Naive thymus-derived CD8-positive, alpha-beta T cell (primary cell): ENCODE measurements at regions not wholly inside any gene's neighbourhood (a gene's known extent, or its start where the extent isn't known, plus 50 kb on each side); places are given as distances from the start of the nearest gene placed in this dataset.

ENCODE experiments used
- ATAC-seq, 2 donors: fragments of 150-1000 bp; cut with Tn5 transposase in 1 of 2; sonication (Bioruptor Pico), chemical (Tn5 transposase) in 1 of 2; 1 replicate in 1 of 2; 2 replicates in 1 of 2; pipeline ENCODE4 v1.10.0; 2021; ENCODE audit warnings: mild to moderate bottlenecking in 2 of 2, moderate library complexity in 2 of 2
- POLR2A ChIA-PET: fragments of 350-600 bp; sonication (Branson Sonifier 250); formaldehyde crosslinking; loops from one replicate; lab custom pipeline; 2021; ENCODE audit warnings: antibody characterized with exemption; lab: Charles Lee
- DNase-seq, 10 donors: peaks; one replicate each; pipeline versions ENCODE4 v3.0.0 to v3.0.0-alpha.2; 2020 to 2022
- H3K27ac Mint-ChIP-seq, 10 donors: one replicate each; pipeline ENCODE4 v1.8.0; 2020 to 2022; ENCODE audit warnings: mild to moderate bottlenecking in 10 of 10, mixed read lengths in 10 of 10, moderate library complexity in 4 of 10, inconsistent platforms in 1 of 10
- H3K27me3 Mint-ChIP-seq, 5 donors: one replicate each; pipeline ENCODE4 v1.8.0; 2021 to 2022; ENCODE audit warnings: mixed read lengths in 5 of 5
- H3K36me3 Mint-ChIP-seq, 3 donors: one replicate each; pipeline ENCODE4 v1.8.0; 2020 to 2022; ENCODE audit warnings: mixed read lengths in 3 of 3, mild to moderate bottlenecking in 2 of 3, inconsistent platforms in 1 of 3
- H3K4me1 Mint-ChIP-seq, 4 donors: one replicate each; pipeline ENCODE4 v1.8.0; 2021 to 2022; ENCODE audit warnings: mixed read lengths in 4 of 4
- H3K4me3 Mint-ChIP-seq, 10 donors: one replicate each; pipeline ENCODE4 v1.8.0; 2020 to 2022; ENCODE audit warnings: mild to moderate bottlenecking in 10 of 10, mixed read lengths in 10 of 10, moderate library complexity in 6 of 10, inconsistent platforms in 1 of 10
- H3K9me3 Mint-ChIP-seq, 9 donors: one replicate each; pipeline ENCODE4 v1.8.0; 2020 to 2022; ENCODE audit warnings: mixed read lengths in 9 of 9, mild to moderate bottlenecking in 3 of 9, inconsistent platforms in 1 of 9, moderate library complexity in 1 of 9

- Mint-ChIP-seq H3K4me1 (no peaks in the 10 kb centered on the region), H3K4me3 (no peak overlapping the region), H3K27me3 (peaks cover 0 to 2% (median 0%) of the 10 kb centered on the region in 5 donors), H3K36me3 (no peaks in the 10 kb centered on the region), H3K9me3 (peaks cover 0 to 16% (median 7%) of the 10 kb centered on the region in 9 donors), H3K27ac (no peak overlapping the region)
- POLR2A ChIA-PET: no interaction called here
- no peak for ATAC-seq
- no peak for DNase-seq
Measured at GRCh38 chr3:159548675-159549335, 439.8 kb upstream of the IL12A start.

GRCh38 chr3:159555205-159555604 is 433.4 kb upstream of the IL12A start:
- POLR2A ChIA-PET: no interaction called here
- Mint-ChIP-seq H3K4me1 (no peaks in the 10 kb centered on the region), H3K27ac (no peak overlapping the region), H3K27me3 (peaks cover 0 to 2% (median 0%) of the 10 kb centered on the region in 5 donors), H3K4me3 (no peak overlapping the region), H3K36me3 (no peaks in the 10 kb centered on the region), H3K9me3 (peaks cover 0 to 1% (median 0%) of the 10 kb centered on the region in 9 donors)
- ATAC-seq (no peak), DNase-seq (no peak)

- H3K4me1 Mint-ChIP-seq: no peaks in the 10 kb centered on the region
- H3K27ac Mint-ChIP-seq: no peak overlapping the region
- ATAC-seq (no peak), DNase-seq (no peak)
- H3K36me3 Mint-ChIP-seq: no peaks in the 10 kb centered on the region
- H3K4me3 Mint-ChIP-seq: no peak overlapping the region
- H3K27me3 Mint-ChIP-seq: no peaks in the 10 kb centered on the region
- POLR2A ChIA-PET: no interaction called here
- H3K9me3 Mint-ChIP-seq: peaks cover 0 to 4% (median 0%) of the 10 kb centered on the region in 9 donors
Measured at GRCh38 chr3:159559771-159560170, 428.9 kb upstream of the IL12A start.

- H3K9me3 Mint-ChIP-seq: peaks cover 0 to 4% (median 0%) of the 10 kb centered on the region in 9 donors
- POLR2A ChIA-PET: no interaction called here
- H3K36me3 Mint-ChIP-seq: no peaks in the 10 kb centered on the region
- H3K4me1 Mint-ChIP-seq: no peaks in the 10 kb centered on the region
- no peaks in the 10 kb centered on the region for H3K27me3 Mint-ChIP-seq
- no peak for DNase-seq
- H3K4me3 Mint-ChIP-seq: no peak overlapping the region
- H3K27ac Mint-ChIP-seq: no peak overlapping the region
- ATAC-seq: no peak
Measured at GRCh38 chr3:159560214-159560979, 428.2 kb upstream of the IL12A start.

GRCh38 chr3:159565313-159565712 is 423.3 kb upstream of the IL12A start:
- POLR2A ChIA-PET: no interaction called here
- Mint-ChIP-seq H3K36me3 (no peaks in the 10 kb centered on the region), H3K4me1 (no peaks in the 10 kb centered on the region), H3K27ac (no peak overlapping the region), H3K27me3 (peaks cover 0 to 3% (median 0%) of the 10 kb centered on the region in 5 donors), H3K4me3 (no peak overlapping the region), H3K9me3 (peaks cover 0 to 13% (median 3%) of the 10 kb centered on the region in 9 donors)
- DNase-seq (no peak), ATAC-seq (no peak)

- Mint-ChIP-seq H3K36me3 (no peaks in the 10 kb centered on the region), H3K4me3 (no peak overlapping the region), H3K9me3 (peaks cover 0 to 4% (median 0%) of the 10 kb centered on the region in 9 donors), H3K4me1 (no peaks in the 10 kb centered on the region), H3K27me3 (peaks cover 0 to under 1% (median 0%) of the 10 kb centered on the region in 5 donors), H3K27ac (no peak overlapping the region)
- POLR2A ChIA-PET: no interaction called here
- DNase-seq (no peak), ATAC-seq (no peak)
Measured at GRCh38 chr3:159583662-159584061, 405.0 kb upstream of the IL12A start.

GRCh38 chr3:159584421-159584820 is 404.2 kb upstream of the IL12A start:
- ATAC-seq (no peak), DNase-seq (no peak)
- Mint-ChIP-seq H3K36me3 (no peaks in the 10 kb centered on the region), H3K27ac (no peak overlapping the region), H3K27me3 (no peaks in the 10 kb centered on the region), H3K4me3 (no peak overlapping the region), H3K4me1 (no peaks in the 10 kb centered on the region), H3K9me3 (peaks cover 0 to 4% (median 0%) of the 10 kb centered on the region in 9 donors)
- POLR2A ChIA-PET: no interaction called here

- POLR2A ChIA-PET: no interaction called here
- Mint-ChIP-seq H3K4me3 (no peak overlapping the region), H3K27ac (no peak overlapping the region), H3K4me1 (no peaks in the 10 kb centered on the region), H3K27me3 (peaks cover 0 to 9% (median 2%) of the 10 kb centered on the region in 5 donors), H3K36me3 (peaks cover 0 to 7% (median 0%) of the 10 kb centered on the region in 3 donors), H3K9me3 (peaks cover 0 to 11% (median 0%) of the 10 kb centered on the region in 9 donors)
- ATAC-seq: no peak
- no peak for DNase-seq
Measured at GRCh38 chr3:159586571-159587202, 401.9 kb upstream of the IL12A start.

GRCh38 chr3:159593927-159594605 is 394.6 kb upstream of the IL12A start:
- no peak for ATAC-seq
- H3K27ac Mint-ChIP-seq: no peak overlapping the region
- H3K4me1 Mint-ChIP-seq: no peaks in the 10 kb centered on the region
- H3K36me3 Mint-ChIP-seq: peaks cover 0 to 13% (median 0%) of the 10 kb centered on the region in 3 donors
- no peak overlapping the region for H3K4me3 Mint-ChIP-seq
- DNase-seq: no peak
- POLR2A ChIA-PET: no interaction called here
- H3K27me3 Mint-ChIP-seq: peaks cover 2 to 20% (median 13%) of the 10 kb centered on the region in 5 donors
- H3K9me3 Mint-ChIP-seq: peaks cover 0 to 19% (median 10%) of the 10 kb centered on the region in 9 donors

GRCh38 chr3:159600291-159600690 is 388.3 kb upstream of the IL12A start:
- peaks cover 0 to 7% (median 0%) of the 10 kb centered on the region in 3 donors for H3K36me3 Mint-ChIP-seq
- peaks cover 8 to 34% (median 15%) of the 10 kb centered on the region in 9 donors for H3K9me3 Mint-ChIP-seq
- POLR2A ChIA-PET: no interaction called here
- H3K4me3 Mint-ChIP-seq: no peak overlapping the region
- ATAC-seq: no peak
- no peak overlapping the region for H3K27ac Mint-ChIP-seq
- H3K4me1 Mint-ChIP-seq: no peaks in the 10 kb centered on the region
- H3K27me3 Mint-ChIP-seq: peaks cover 0 to 9% (median 0%) of the 10 kb centered on the region in 5 donors
- no peak for DNase-seq

- POLR2A ChIA-PET: no interaction called here
- H3K27ac Mint-ChIP-seq: no peak overlapping the region
- ATAC-seq (no peak), DNase-seq (no peak)
- peaks cover 0 to 10% (median 4%) of the 10 kb centered on the region in 5 donors for H3K27me3 Mint-ChIP-seq
- peaks cover 6 to 22% (median 11%) of the 10 kb centered on the region in 9 donors for H3K9me3 Mint-ChIP-seq
- no peaks in the 10 kb centered on the region for H3K4me1 Mint-ChIP-seq
- no peak overlapping the region for H3K4me3 Mint-ChIP-seq
- peaks cover 0 to 7% (median 0%) of the 10 kb centered on the region in 3 donors for H3K36me3 Mint-ChIP-seq
Measured at GRCh38 chr3:159604151-159604581, 384.5 kb upstream of the IL12A start.

- ATAC-seq: no peak
- no peak overlapping the region for H3K27ac Mint-ChIP-seq
- H3K4me1 Mint-ChIP-seq: no peaks in the 10 kb centered on the region
- DNase-seq: no peak
- H3K36me3 Mint-ChIP-seq: peaks cover 0 to 3% (median 0%) of the 10 kb centered on the region in 3 donors
- peaks cover 0 to 13% (median 4%) of the 10 kb centered on the region in 9 donors for H3K9me3 Mint-ChIP-seq
- H3K27me3 Mint-ChIP-seq: peaks cover 0 to 10% (median 4%) of the 10 kb centered on the region in 5 donors
- H3K4me3 Mint-ChIP-seq: no peak overlapping the region
- POLR2A ChIA-PET: no interaction called here
Measured at GRCh38 chr3:159605101-159605500, 383.5 kb upstream of the IL12A start.
